ENCODE measurements at regions not wholly inside any gene's neighbourhood (a gene's known extent, or its start where the extent isn't known, plus 50 kb on each side); places are given as distances from the start of the nearest gene placed in this dataset.

DNA sequence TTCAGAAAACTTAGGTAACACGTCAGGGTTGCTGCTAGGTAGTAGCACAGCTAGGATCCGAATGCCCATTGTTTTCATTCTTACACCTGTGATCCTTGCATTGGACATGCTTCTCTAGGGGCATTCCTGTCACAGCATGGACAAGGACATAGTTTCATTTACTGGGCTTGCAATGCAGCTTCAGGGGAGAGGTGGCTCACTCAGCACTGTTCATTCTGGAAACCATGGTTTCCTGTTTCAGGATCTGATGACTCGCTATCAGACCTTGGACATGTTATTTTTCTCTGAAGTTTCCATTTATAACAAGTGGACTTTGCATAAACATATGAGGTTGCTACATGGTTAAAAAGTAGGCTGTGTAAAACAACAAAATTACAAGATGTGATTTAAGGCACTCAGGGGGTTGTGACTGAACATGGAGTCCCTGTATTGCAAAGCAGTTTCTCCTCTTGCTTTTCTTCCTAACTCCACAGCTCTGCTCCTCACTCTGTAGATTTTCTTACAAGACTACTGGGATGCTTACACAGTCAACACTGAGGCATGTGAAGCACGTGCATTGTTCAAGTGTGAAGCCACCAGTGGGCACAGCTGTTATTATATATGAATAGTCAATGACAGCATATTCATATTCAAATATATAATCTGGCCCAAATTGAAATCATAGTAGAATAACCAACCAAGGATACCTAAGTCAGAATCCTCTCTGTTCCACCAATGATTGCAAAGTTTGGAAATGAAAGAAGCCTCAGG lies 66.1 kb upstream of the STK32A start:
- H3K9me1 ChIP-seq (replicated peaks; ENCODE audit: control insufficient read depth, extremely low read depth, insufficient read depth, low read length): no peaks in the 10 kb centered on the region
- ChIA-PET CTCF (interaction anchor here (1.5 to 1.6 kb wide), 2 partner anchors 12 to 20 kb away, joined by 5 to 10 read pairs; no protein-coding TSS in a partner anchor), POLR2A (no interaction called here)
- no peak overlapping the region for H3K4me3 ChIP-seq (replicated peaks in 1 of 3; ENCODE audit: insufficient read depth in 1 of 3, low read depth in 1 of 3, low read length in 3 of 3)
- TF ChIP-seq POLR2AphosphoS5 (IDR thresholded peaks at IDR 0.05; ENCODE audit: insufficient read depth, low read depth, low read length) (no peak), FOS (IDR thresholded peaks at IDR 0.05; ENCODE audit: borderline replicate concordance, insufficient read depth, low read length) (no peak), GATA2 (IDR thresholded peaks at IDR 0.05; ENCODE audit: insufficient read depth, insufficient read length, low read depth, low read length) (no peak), EZH2 (IDR thresholded peaks at IDR 0.05; ENCODE audit: borderline replicate concordance, low read depth, low read length, severe bottlenecking) (no peak), MYC (IDR thresholded peaks at IDR 0.05; ENCODE audit: low read depth, low read length) (no peak), JUN (IDR thresholded peaks at IDR 0.05; ENCODE audit: borderline replicate concordance, insufficient read depth, insufficient read length, low read depth) (no peak)
- TF ChIP-seq, protein P1, sequence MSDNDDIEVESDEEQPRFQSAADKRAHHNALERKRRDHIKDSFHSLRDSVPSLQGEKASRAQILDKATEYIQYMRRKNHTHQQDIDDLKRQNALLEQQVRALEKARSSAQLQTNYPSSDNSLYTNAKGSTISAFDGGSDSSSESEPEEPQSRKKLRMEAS (IDR thresholded peaks at IDR 0.05; ENCODE audit: insufficient read depth, insufficient read length): no peak
- TF ChIP-seq, protein P2, sequence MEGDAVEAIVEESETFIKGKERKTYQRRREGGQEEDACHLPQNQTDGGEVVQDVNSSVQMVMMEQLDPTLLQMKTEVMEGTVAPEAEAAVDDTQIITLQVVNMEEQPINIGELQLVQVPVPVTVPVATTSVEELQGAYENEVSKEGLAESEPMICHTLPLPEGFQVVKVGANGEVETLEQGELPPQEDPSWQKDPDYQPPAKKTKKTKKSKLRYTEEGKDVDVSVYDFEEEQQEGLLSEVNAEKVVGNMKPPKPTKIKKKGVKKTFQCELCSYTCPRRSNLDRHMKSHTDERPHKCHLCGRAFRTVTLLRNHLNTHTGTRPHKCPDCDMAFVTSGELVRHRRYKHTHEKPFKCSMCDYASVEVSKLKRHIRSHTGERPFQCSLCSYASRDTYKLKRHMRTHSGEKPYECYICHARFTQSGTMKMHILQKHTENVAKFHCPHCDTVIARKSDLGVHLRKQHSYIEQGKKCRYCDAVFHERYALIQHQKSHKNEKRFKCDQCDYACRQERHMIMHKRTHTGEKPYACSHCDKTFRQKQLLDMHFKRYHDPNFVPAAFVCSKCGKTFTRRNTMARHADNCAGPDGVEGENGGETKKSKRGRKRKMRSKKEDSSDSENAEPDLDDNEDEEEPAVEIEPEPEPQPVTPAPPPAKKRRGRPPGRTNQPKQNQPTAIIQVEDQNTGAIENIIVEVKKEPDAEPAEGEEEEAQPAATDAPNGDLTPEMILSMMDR (IDR thresholded peaks at IDR 0.05; ENCODE audit: extremely low read depth in 1 of 2, insufficient read depth in 1 of 2, low read depth in 1 of 2, low read length in 2 of 2): no peak
- no peaks in the 10 kb centered on the region for H3K9me3 ChIP-seq (replicated peaks; ENCODE audit: control insufficient read depth, insufficient read depth, low read length)
- no peaks in the 10 kb centered on the region for H3K36me3 ChIP-seq (ENCODE audit: control insufficient read depth in 2 of 2, extremely low read depth in 1 of 2, insufficient read depth in 2 of 2, low read length in 2 of 2)
- no peak overlapping the region for H3K27ac ChIP-seq (ENCODE audit: insufficient read depth, low read depth, low read length)
- dilution Hi-C loops (cut with MboI; ENCODE audit: extremely low pct_ligation_motif_present, low sequenced_read_pairs): no loop called here
- H3K27me3 ChIP-seq (ENCODE audit: control insufficient read depth in 2 of 2, insufficient read depth in 2 of 2, low read length in 2 of 2): no peaks in the 10 kb centered on the region
- H3K9ac ChIP-seq (replicated peaks; ENCODE audit: extremely low read depth, insufficient read depth, low read length): no peak overlapping the region
- H3K4me2 ChIP-seq (ENCODE audit: insufficient read depth, low read length): no peak overlapping the region
- H3K79me2 ChIP-seq (ENCODE audit: control insufficient read depth, insufficient read depth, low read length): no peaks in the 10 kb centered on the region
- H4K20me1 ChIP-seq (replicated peaks; ENCODE audit: control insufficient read depth, extremely low read depth, insufficient read depth, low read length): no peaks in the 10 kb centered on the region
- no TSS peak for BruUV-seq (replicated peaks)
- FAIRE-seq (no peak), DNase-seq (ENCODE audit: low read depth, low spot score) (no peak)
- no peaks in the 10 kb centered on the region for H3K4me1 ChIP-seq (ENCODE audit: control insufficient read depth, extremely low read depth, insufficient read depth, low read length)
- H2AFZ ChIP-seq (ENCODE audit: low read depth, low read length): no peak overlapping the region
- intact Hi-C loops (cut with micrococcal nuclease): no loop called here

All from endothelial cell of umbilical vein (primary cell).